Stomach (tissue), 8 donors: ENCODE measurements at regions not wholly inside any gene's neighbourhood (a gene's known extent, or its start where the extent isn't known, plus 50 kb on each side); places are given as distances from the start of the nearest gene placed in this dataset.
"Not testable (repeated sequence)": the region's sequence is repeated elsewhere in the genome, so short reads cannot be mapped to it uniquely, and the experiment has no call there.

ENCODE experiments used
- DNase-seq, 2 donors: peaks; one replicate each; pipeline versions ENCODE4 v3.0.0 to v3.0.0-alpha.2; 2013 to 2019
- H3K27ac ChIP-seq, 5 donors: fragments of 200-600 bp in 4 of 5; sonication (generic) in 4 of 5; one replicate each; pipeline ENCODE4 v1.5.1; 2013 to 2019; ENCODE audit warnings: mild to moderate bottlenecking in 1 of 5, moderate library complexity in 1 of 5
- H3K27me3 ChIP-seq, 3 donors: fragments of 200-600 bp; sonication (generic); one replicate each; pipeline ENCODE4 v1.5.1; 2017 to 2019; ENCODE audit warnings: mixed run types in 1 of 3
- H3K36me3 ChIP-seq, 4 donors: fragments of 200-600 bp; sonication (generic); 1 replicate in 3 of 4; 2 replicates in 1 of 4; pipeline ENCODE4 v1.5.1; 2016 to 2019
- H3K4me1 ChIP-seq, 4 donors: fragments of 200-600 bp; sonication (generic); one replicate each; pipeline ENCODE4 v1.5.1; 2016 to 2019
- H3K4me3 ChIP-seq, 4 donors: fragments of 200-600 bp; sonication (generic) in 3 of 4; one replicate each; pipeline ENCODE4 v1.5.1; 2016 to 2019; ENCODE audit warnings: mild to moderate bottlenecking in 1 of 4
- H3K9me3 ChIP-seq, 4 donors: fragments of 200-600 bp; sonication (generic); one replicate each; pipeline ENCODE4 v1.5.1; 2016 to 2019
- CTCF ChIP-seq, 7 experiments: fragments of 450-650 bp in 4 of 7; fragments of 200-600 bp in 3 of 7; sonication (generic) in 3 of 7; IDR thresholded peaks; one replicate each; pipeline ENCODE4 v1.5.1; 2016 to 2019; ENCODE audit warnings: antibody characterized with exemption in 7 of 7, control low read depth in 2 of 7, mild to moderate bottlenecking in 1 of 7
- EP300 ChIP-seq: sonication (generic); formaldehyde crosslinking; IDR thresholded peaks from one replicate; pipeline ENCODE4 v1.6.1; 2017; ENCODE audit warnings: antibody characterized with exemption
- POLR2A ChIP-seq, 4 donors: fragments of 450-650 bp; IDR thresholded peaks; one replicate each; pipeline ENCODE4 v1.6.1; 2016; ENCODE audit warnings: antibody characterized with exemption in 4 of 4, control low read depth in 2 of 4, mild to moderate bottlenecking in 1 of 4, moderate library complexity in 1 of 4
- POLR2AphosphoS5 ChIP-seq, 3 donors: sonication (generic); formaldehyde crosslinking; IDR thresholded peaks; one replicate each; pipeline ENCODE4 v1.6.1; 2016; ENCODE audit warnings: antibody characterized with exemption in 3 of 3
- WGBS, 5 donors: extraction: QIAGEN DNeasy Blood & Tissue Kit in 3 of 5; methylation state at CpG; one replicate each; pipeline versions ENCODE4 v1.1.5 to v1.1.7; 2013 to 2018; 5-methylcytosine and 5-hydroxymethylcytosine counted together
- intact Hi-C: fragments of 100-400 bp; cut with DNase I; formaldehyde crosslinking; loops from one replicate; pipeline ENCODE4 v1.15.1; 2023; ENCODE audit warnings: low total_unique reads
- donor health status: healthy with polysubstance abuse.
- donor health status: Bipolar disorder and iron deficiency.
- donor health status: healthy.

GRCh38 chr1:22334860-22335550 is 116.6 kb upstream of the ZBTB40 start:
- intact Hi-C loops, result no loop called here
- Histone ChIP-seq H3K36me3 (no peaks in the 10 kb centered on the region), H3K4me3 (no peak overlapping the region), H3K9me3 (no peaks in the 10 kb centered on the region), H3K4me1 (no peaks in the 10 kb centered on the region), H3K27ac (no peak overlapping the region), H3K27me3 (peaks cover 0 to 30% (median 8%) of the 10 kb centered on the region in 3 donors)
- no peak for DNase-seq
- 41 to 52% (median 47%) methylated on average over 6 of the region's 6 CpGs for WGBS, 5 donors
- no peak for TF ChIP-seq EP300
- TF ChIP-seq POLR2AphosphoS5 (IDR thresholded peaks at IDR 0.05), result no peak
- TF ChIP-seq POLR2A (IDR thresholded peaks at IDR 0.05), result no peak
- TF ChIP-seq CTCF (IDR thresholded peaks at IDR 0.05), result no peak

- H3K27ac ChIP-seq, H3K4me3 ChIP-seq, H3K9me3 ChIP-seq, H3K4me1 ChIP-seq, H3K36me3 ChIP-seq, DNase-seq, intact Hi-C loops: not testable (repeated sequence)
- H3K27me3 ChIP-seq, result peaks cover 0 to 39% (median 14%) of the 10 kb centered on the region in 3 donors
- 85 to 97% (median 91%) methylated on average over 2 of the region's 2 CpGs for WGBS, 5 donors
Observed at GRCh38 chr1:22336274-22336673, 115.4 kb upstream of the ZBTB40 start.

GRCh38 chr1:22336696-22337545 is 114.7 kb upstream of the ZBTB40 start:
- peaks cover 0 to 41% (median 20%) of the 10 kb centered on the region in 3 donors for H3K27me3 ChIP-seq
- H3K9me3 ChIP-seq, DNase-seq, intact Hi-C loops, H3K4me1 ChIP-seq, H3K4me3 ChIP-seq, H3K27ac ChIP-seq, H3K36me3 ChIP-seq: not testable (repeated sequence)
- WGBS, 5 donors, result 61 to 80% (median 74%) methylated on average over 2 of the region's 2 CpGs

- DNase-seq, result no peak
- Histone ChIP-seq H3K27me3 (peaks cover 0 to 54% (median 33%) of the 10 kb centered on the region in 3 donors), H3K36me3 (no peaks in the 10 kb centered on the region), H3K9me3 (no peaks in the 10 kb centered on the region), H3K4me1 (peaks cover 0 to 13% (median 6%) of the 10 kb centered on the region in 4 donors), H3K27ac (no peak overlapping the region), H3K4me3 (no peak overlapping the region)
- TF ChIP-seq POLR2A (IDR thresholded peaks at IDR 0.05) (no peak), EP300 (no peak), CTCF (IDR thresholded peaks at IDR 0.05) (no peak), POLR2AphosphoS5 (IDR thresholded peaks at IDR 0.05) (no peak)
- intact Hi-C loops, result no loop called here
- 72 to 93% (median 90%) methylated on average over 5 to 12 of the region's 12 CpGs for WGBS, 5 donors
Observed at GRCh38 chr1:22338071-22338765, 113.4 kb upstream of the ZBTB40 start.

GRCh38 chr1:22339237-22339636 is 112.4 kb upstream of the ZBTB40 start:
- Histone ChIP-seq H3K36me3 (no peaks in the 10 kb centered on the region), H3K27ac (no peak overlapping the region), H3K4me3 (no peak overlapping the region), H3K27me3 (peaks cover 0 to 64% (median 41%) of the 10 kb centered on the region in 3 donors), H3K4me1 (peaks cover 0 to 13% (median 6%) of the 10 kb centered on the region in 4 donors), H3K9me3 (no peaks in the 10 kb centered on the region)
- intact Hi-C loops, result no loop called here
- DNase-seq, result no peak
- no peak for TF ChIP-seq CTCF (IDR thresholded peaks at IDR 0.05)
- TF ChIP-seq EP300, result no peak
- TF ChIP-seq POLR2AphosphoS5 (IDR thresholded peaks at IDR 0.05), result no peak
- TF ChIP-seq POLR2A (IDR thresholded peaks at IDR 0.05), result no peak
- 52 to 83% (median 59%) methylated on average over 6 to 14 of the region's 14 CpGs; no CpG with 5 or more reads in 1 of the 5 donors for WGBS, 5 donors
